H9 (cell line): ENCODE measurements at regions not wholly inside any gene's neighbourhood (a gene's known extent, or its start where the extent isn't known, plus 50 kb on each side); places are given as distances from the start of the nearest gene placed in this dataset.

Source experiments
- DNase-seq: peaks from one replicate; pipeline ENCODE4 v3.0.0-alpha.2; 2017
- H2AFZ ChIP-seq: one replicate; pipeline ENCODE4 v1.6.1; 2013; ENCODE audit warnings: mild to moderate bottlenecking, low read length, control low read depth, moderate library complexity
- H2AK5ac ChIP-seq: 2 replicates; pipeline ENCODE4 v1.6.1; 2013; ENCODE audit warnings: low read length, control low read depth, mixed read lengths; ENCODE audit not compliant: insufficient read length
- H2BK120ac ChIP-seq: one replicate; pipeline ENCODE4 v1.6.1; 2013; ENCODE audit warnings: low read depth, mild to moderate bottlenecking, low read length, control low read depth, inconsistent platforms; ENCODE audit not compliant: poor library complexity, severe bottlenecking
- H2BK12ac ChIP-seq: 2 replicates; pipeline ENCODE4 v1.6.1; 2013; ENCODE audit warnings: low read length, control low read depth, mixed read lengths, low read depth; ENCODE audit not compliant: insufficient read length
- H2BK15ac ChIP-seq: 2 replicates; pipeline ENCODE4 v1.6.1; 2013; ENCODE audit warnings: low read depth, low read length, control low read depth
- H2BK20ac ChIP-seq: one replicate; pipeline ENCODE4 v1.6.1; 2013; ENCODE audit warnings: low read depth, mild to moderate bottlenecking, low read length, control low read depth, inconsistent platforms; ENCODE audit not compliant: poor library complexity, severe bottlenecking
- H2BK5ac ChIP-seq: 2 replicates; pipeline ENCODE4 v1.6.1; 2013; ENCODE audit warnings: low read length, control low read depth, mixed read lengths; ENCODE audit not compliant: insufficient read length
- H3K14ac ChIP-seq: 2 replicates; pipeline ENCODE4 v1.6.1; 2013; ENCODE audit warnings: low read length, control low read depth; ENCODE audit not compliant: insufficient read depth
- H3K18ac ChIP-seq: 2 replicates; pipeline ENCODE4 v1.6.1; 2013; ENCODE audit warnings: low read depth, mild to moderate bottlenecking, mixed read lengths, low read length, control low read depth; ENCODE audit not compliant: insufficient read length
- H3K23ac ChIP-seq: 2 replicates; pipeline ENCODE4 v1.6.1; 2013; ENCODE audit warnings: low read length, control low read depth, mixed read lengths, low read depth; ENCODE audit not compliant: insufficient read length
- H3K23me2 ChIP-seq: 2 replicates; pipeline ENCODE4 v1.6.1; 2013; ENCODE audit warnings: low read depth, mild to moderate bottlenecking, mixed read lengths, low read length, control low read depth; ENCODE audit not compliant: insufficient read length, poor library complexity, severe bottlenecking
- H3K27ac ChIP-seq: 2 replicates; pipeline ENCODE4 v1.5.1; 2013; ENCODE audit warnings: low read length, control low read depth, mixed read lengths, low read depth; ENCODE audit not compliant: insufficient read length
- H3K27me3 ChIP-seq: 2 replicates; pipeline ENCODE4 v1.6.1; 2013; ENCODE audit warnings: low read length, control low read depth, inconsistent platforms; ENCODE audit not compliant: insufficient read depth
- H3K4ac ChIP-seq: 2 replicates; pipeline ENCODE4 v1.6.1; 2013; ENCODE audit warnings: low read depth, mild to moderate bottlenecking, control low read depth, inconsistent platforms, low read length, moderate library complexity
- H3K4me1 ChIP-seq: 2 replicates; pipeline ENCODE4 v1.6.1; 2013; ENCODE audit warnings: low read length, control low read depth, inconsistent platforms; ENCODE audit not compliant: insufficient read depth
- H3K4me2 ChIP-seq: 2 replicates; pipeline ENCODE4 v1.6.1; 2013; ENCODE audit warnings: low read length, control low read depth, mixed read lengths; ENCODE audit not compliant: insufficient read length, insufficient read depth
- H3K56ac ChIP-seq: 2 replicates; pipeline ENCODE4 v1.6.1; 2013; ENCODE audit warnings: low read depth, mild to moderate bottlenecking, mixed read lengths, low read length, control low read depth; ENCODE audit not compliant: insufficient read length
- H3K79me1 ChIP-seq: 2 replicates; pipeline ENCODE4 v1.6.1; 2013; ENCODE audit warnings: low read depth, mild to moderate bottlenecking, moderate library complexity, low read length, control low read depth, inconsistent platforms; ENCODE audit not compliant: insufficient read depth, poor library complexity, severe bottlenecking
- H3K79me2 ChIP-seq: 2 replicates; pipeline ENCODE4 v1.6.1; 2013; ENCODE audit warnings: low read length, control low read depth, inconsistent platforms; ENCODE audit not compliant: insufficient read depth
- H3K9ac ChIP-seq: 2 replicates; pipeline ENCODE4 v1.6.1; 2013; ENCODE audit warnings: low read length, control low read depth, mixed read lengths; ENCODE audit not compliant: insufficient read length; ENCODE audit errors: extremely low read depth
- H3K9me3 ChIP-seq: one replicate; pipeline ENCODE4 v1.6.1; 2013; ENCODE audit warnings: low read depth, low read length, inconsistent platforms; ENCODE audit not compliant: control insufficient read depth
- H3T11ph ChIP-seq: one replicate; pipeline ENCODE4 v1.6.1; 2013; ENCODE audit warnings: mild to moderate bottlenecking, low read length, control low read depth, inconsistent platforms
- H4K20me1 ChIP-seq: one replicate; pipeline ENCODE4 v1.6.1; 2013; ENCODE audit not compliant: control insufficient read depth, insufficient read length, insufficient read depth
- H4K5ac ChIP-seq: 2 replicates; pipeline ENCODE4 v1.6.1; 2013; ENCODE audit warnings: low read depth, mild to moderate bottlenecking, mixed read lengths, low read length, control low read depth; ENCODE audit not compliant: insufficient read length
- H4K8ac ChIP-seq: replicated peaks from 2 replicates; pipeline ENCODE4 v1.6.1; 2013; ENCODE audit warnings: low read length, control low read depth, mixed read lengths, low read depth; ENCODE audit not compliant: insufficient read length
- H4K91ac ChIP-seq: 2 replicates; pipeline ENCODE4 v1.6.1; 2013; ENCODE audit warnings: low read depth, mild to moderate bottlenecking, moderate library complexity, mixed read lengths, low read length, control low read depth; ENCODE audit not compliant: insufficient read length
- H3K27ac Mint-ChIP-seq, 3 experiments: 2 replicates in 2 of 3; 3 replicates in 1 of 3; pipeline ENCODE4 v1.8.0; 2020 to 2021; ENCODE audit warnings: mixed read lengths in 3 of 3, mild to moderate bottlenecking in 1 of 3, moderate library complexity in 1 of 3
- H3K27me3 Mint-ChIP-seq: 2 replicates; pipeline ENCODE4 v1.8.0; 2021; ENCODE audit warnings: low read depth, mild to moderate bottlenecking, moderate library complexity, mixed read lengths
- H3K36me3 Mint-ChIP-seq, 3 experiments: 2 replicates in 2 of 3; 3 replicates in 1 of 3; pipeline ENCODE4 v1.8.0; 2020 to 2021; ENCODE audit warnings: low read depth in 3 of 3, mixed read lengths in 3 of 3; ENCODE audit not compliant: insufficient read depth in 1 of 3
- H3K4me1 Mint-ChIP-seq, 2 experiments: 2 replicates each; pipeline ENCODE4 v1.8.0; 2020; ENCODE audit warnings: mixed read lengths in 2 of 2
- H3K4me3 Mint-ChIP-seq, 2 experiments: 2 replicates in 1 of 2; 3 replicates in 1 of 2; pipeline ENCODE4 v1.8.0; 2020 to 2021; ENCODE audit warnings: mild to moderate bottlenecking in 2 of 2, mixed read lengths in 2 of 2, moderate library complexity in 1 of 2
- H3K9me3 Mint-ChIP-seq, 2 experiments: 2 replicates in 1 of 2; 3 replicates in 1 of 2; pipeline ENCODE4 v1.8.0; 2020; ENCODE audit warnings: mild to moderate bottlenecking in 2 of 2, mixed read lengths in 2 of 2, moderate library complexity in 1 of 2
- WGBS: extraction: QIAGEN DNeasy Blood & Tissue Kit; methylation state at CpG from one replicate; pipeline ENCODE4 v1.1.7; 2013; ENCODE audit warnings: missing lambda C conversion rate, low lambda C conversion rate, mixed read lengths; ENCODE audit not compliant: insufficient read length; ENCODE audit errors: extremely low coverage; 5-methylcytosine and 5-hydroxymethylcytosine counted together
- TF ChIP-seq, protein P1 (sequence below): fragments of 200-600 bp; sonication (generic); conservative IDR thresholded peaks from 3 replicates; pipeline ENCODE4 v1.8.0; 2021; ENCODE audit warnings: antibody characterized with exemption, mild to moderate bottlenecking

- H3K4ac ChIP-seq: no peak overlapping the region
- Mint-ChIP-seq H3K27ac (no peak overlapping the region; a peak in 1 of 7 replicates), H3K9me3 (no peaks in the 10 kb centered on the region), H3K36me3 (peaks cover 0 to 13% (median 3%) of the 10 kb centered on the region in 3 experiments; a peak in 3 of 7 replicates), H3K4me3 (no peak overlapping the region), H3K4me1 (peaks cover 22 to 29% of the 10 kb centered on the region in 2 experiments), H3K27me3 (no peaks in the 10 kb centered on the region)
- H3K14ac ChIP-seq: no peak overlapping the region
- H3K4me2 ChIP-seq: no peak overlapping the region
- H3K79me1 ChIP-seq: no peaks in the 10 kb centered on the region
- no peak overlapping the region for H4K8ac ChIP-seq
- H3K9me3 ChIP-seq: no peaks in the 10 kb centered on the region
- no peak overlapping the region for H3K9ac ChIP-seq
- no peaks in the 10 kb centered on the region for H3K27me3 ChIP-seq
- no peak for DNase-seq
- no peaks in the 10 kb centered on the region for H3K23me2 ChIP-seq
- no peaks in the 10 kb centered on the region for H3K79me2 ChIP-seq
- H2BK15ac ChIP-seq: no peak overlapping the region
- TF ChIP-seq, protein P1, sequence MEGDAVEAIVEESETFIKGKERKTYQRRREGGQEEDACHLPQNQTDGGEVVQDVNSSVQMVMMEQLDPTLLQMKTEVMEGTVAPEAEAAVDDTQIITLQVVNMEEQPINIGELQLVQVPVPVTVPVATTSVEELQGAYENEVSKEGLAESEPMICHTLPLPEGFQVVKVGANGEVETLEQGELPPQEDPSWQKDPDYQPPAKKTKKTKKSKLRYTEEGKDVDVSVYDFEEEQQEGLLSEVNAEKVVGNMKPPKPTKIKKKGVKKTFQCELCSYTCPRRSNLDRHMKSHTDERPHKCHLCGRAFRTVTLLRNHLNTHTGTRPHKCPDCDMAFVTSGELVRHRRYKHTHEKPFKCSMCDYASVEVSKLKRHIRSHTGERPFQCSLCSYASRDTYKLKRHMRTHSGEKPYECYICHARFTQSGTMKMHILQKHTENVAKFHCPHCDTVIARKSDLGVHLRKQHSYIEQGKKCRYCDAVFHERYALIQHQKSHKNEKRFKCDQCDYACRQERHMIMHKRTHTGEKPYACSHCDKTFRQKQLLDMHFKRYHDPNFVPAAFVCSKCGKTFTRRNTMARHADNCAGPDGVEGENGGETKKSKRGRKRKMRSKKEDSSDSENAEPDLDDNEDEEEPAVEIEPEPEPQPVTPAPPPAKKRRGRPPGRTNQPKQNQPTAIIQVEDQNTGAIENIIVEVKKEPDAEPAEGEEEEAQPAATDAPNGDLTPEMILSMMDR: no peak
- no peak overlapping the region for H3T11ph ChIP-seq
- no peak overlapping the region for H4K5ac ChIP-seq
- H3K27ac ChIP-seq: no peak overlapping the region
- H3K23ac ChIP-seq: no peak overlapping the region
- H2AK5ac ChIP-seq: no peak overlapping the region
- no peak overlapping the region for H2BK5ac ChIP-seq
- H4K20me1 ChIP-seq: no peaks in the 10 kb centered on the region
- H3K18ac ChIP-seq: no peak overlapping the region
- H3K56ac ChIP-seq: no peak overlapping the region
- no peak overlapping the region for H2BK20ac ChIP-seq
- H4K91ac ChIP-seq: no peak overlapping the region
- H3K4me1 ChIP-seq: no peaks in the 10 kb centered on the region
- no CpG with 5 or more reads among the region's 3 CpGs for WGBS
- H2BK12ac ChIP-seq: no peak overlapping the region
- H2AFZ ChIP-seq: no peak overlapping the region
- H2BK120ac ChIP-seq: no peak overlapping the region
Observed at GRCh38 chr3:25086721-25087120, 341.3 kb upstream of the RARB start.
